GM23338 (cell line): ENCODE measurements at regions not wholly inside any gene's neighbourhood (a gene's known extent, or its start where the extent isn't known, plus 50 kb on each side); places are given as distances from the start of the nearest gene placed in this dataset.

Source experiments
- ATAC-seq: fragments of 200-7000 bp; cut with Tn5 transposase; 3 replicates; pipeline ENCODE4 v1.9.1; 2020
- DNase-seq: peaks from one replicate; pipeline ENCODE4 v3.0.0-alpha.2; 2015; ENCODE audit warnings: low spot score
- H2AFZ ChIP-seq: fragments of 200-600 bp; sonication (generic); 2 replicates; pipeline ENCODE4 v1.8.0; 2016; ENCODE audit warnings: antibody characterized with exemption, mild to moderate bottlenecking, moderate library complexity
- H3F3A ChIP-seq: fragments of 200-600 bp; sonication (generic); replicated peaks from 2 replicates; pipeline ENCODE4 v1.8.0; 2017; ENCODE audit warnings: antibody characterized with exemption, mixed run types, low read depth
- H3K27ac ChIP-seq: fragments of 200-600 bp; sonication (generic); 2 replicates; pipeline ENCODE4 v1.6.1; 2016; ENCODE audit warnings: low read depth
- H3K27me3 ChIP-seq: fragments of 200-600 bp; sonication (generic); 2 replicates; pipeline ENCODE4 v1.8.0; 2016; ENCODE audit warnings: mild to moderate bottlenecking, mixed run types, moderate library complexity; ENCODE audit not compliant: insufficient read depth
- H3K36me3 ChIP-seq: fragments of 200-600 bp; sonication (generic); 2 replicates; pipeline ENCODE4 v1.8.0; 2016; ENCODE audit warnings: mild to moderate bottlenecking; ENCODE audit not compliant: insufficient read depth
- H3K4me1 ChIP-seq: fragments of 200-600 bp; sonication (generic); 2 replicates; pipeline ENCODE4 v1.8.0; 2016; ENCODE audit warnings: mild to moderate bottlenecking, moderate library complexity; ENCODE audit not compliant: insufficient read depth
- H3K4me2 ChIP-seq: fragments of 200-600 bp; sonication (generic); 2 replicates; pipeline ENCODE4 v1.7.1; 2017; ENCODE audit warnings: mixed run types
- H3K4me3 ChIP-seq: fragments of 200-600 bp; sonication (generic); 2 replicates; pipeline ENCODE4 v1.6.1; 2016; ENCODE audit warnings: mixed run types
- H3K79me2 ChIP-seq: fragments of 200-600 bp; sonication (generic); replicated peaks from 2 replicates; pipeline ENCODE4 v1.8.0; 2017; ENCODE audit warnings: mild to moderate bottlenecking; ENCODE audit not compliant: insufficient read depth
- H3K9me2 ChIP-seq: fragments of 200-600 bp; sonication (generic); 2 replicates; pipeline ENCODE4 v1.8.0; 2017; ENCODE audit not compliant: insufficient read depth
- H4K20me1 ChIP-seq: fragments of 200-600 bp; sonication (generic); replicated peaks from 2 replicates; pipeline ENCODE4 v1.8.0; 2017; ENCODE audit warnings: mild to moderate bottlenecking; ENCODE audit not compliant: insufficient read depth
- H3K27ac Mint-ChIP-seq: 2 replicates; pipeline ENCODE4 v1.8.0; 2020; ENCODE audit warnings: inconsistent platforms, mild to moderate bottlenecking, moderate library complexity, mixed read lengths
- H3K27me3 Mint-ChIP-seq: 3 replicates; pipeline ENCODE4 v1.8.0; 2022; ENCODE audit warnings: low read depth, mild to moderate bottlenecking, moderate library complexity, mixed read lengths, inconsistent platforms; ENCODE audit not compliant: insufficient read depth, poor library complexity
- H3K36me3 Mint-ChIP-seq: 3 replicates; pipeline ENCODE4 v1.8.0; 2021; ENCODE audit warnings: low read depth, mild to moderate bottlenecking, inconsistent platforms, moderate library complexity, mixed read lengths
- H3K4me1 Mint-ChIP-seq: 3 replicates; pipeline ENCODE4 v1.8.0; 2020; ENCODE audit warnings: mild to moderate bottlenecking, inconsistent platforms, mixed read lengths
- H3K4me3 Mint-ChIP-seq: 3 replicates; pipeline ENCODE4 v1.8.0; 2021; ENCODE audit warnings: moderate library complexity, mild to moderate bottlenecking, inconsistent platforms, mixed read lengths
- H3K9me3 Mint-ChIP-seq: 3 replicates; pipeline ENCODE4 v1.8.0; 2020; ENCODE audit warnings: moderate library complexity, mild to moderate bottlenecking, inconsistent platforms, mixed read lengths
- REST ChIP-seq: IDR thresholded peaks from one replicate; pipeline ENCODE4 v1.6.1; 2018; ENCODE audit warnings: antibody characterized with exemption; ENCODE audit not compliant: unreplicated experiment
- STAT1 ChIP-seq: IDR thresholded peaks from one replicate; pipeline ENCODE4 v1.6.1; 2016; ENCODE audit warnings: antibody characterized with exemption; ENCODE audit not compliant: unreplicated experiment
- ZNF114 ChIP-seq: fragments of 250-450 bp; sonication (Bioruptor Pico); IDR thresholded peaks from 2 replicates; pipeline ENCODE4 v1.5.0; 2020; ENCODE audit warnings: mild to moderate bottlenecking, moderate library complexity
- ZNF462 ChIP-seq: fragments of 250-450 bp; sonication (Bioruptor Pico); IDR thresholded peaks from 2 replicates; pipeline ENCODE4 v1.5.0; 2020; ENCODE audit warnings: mild to moderate bottlenecking, moderate library complexity

GRCh38 chr11:104529906-104530305 lies 366.0 kb upstream of the PDGFD start (continued):
- TF ChIP-seq ZNF462 (no peak), REST (no peak), STAT1 (no peak), ZNF114 (CRISPR knock-in tag) (no peak)

DNA sequence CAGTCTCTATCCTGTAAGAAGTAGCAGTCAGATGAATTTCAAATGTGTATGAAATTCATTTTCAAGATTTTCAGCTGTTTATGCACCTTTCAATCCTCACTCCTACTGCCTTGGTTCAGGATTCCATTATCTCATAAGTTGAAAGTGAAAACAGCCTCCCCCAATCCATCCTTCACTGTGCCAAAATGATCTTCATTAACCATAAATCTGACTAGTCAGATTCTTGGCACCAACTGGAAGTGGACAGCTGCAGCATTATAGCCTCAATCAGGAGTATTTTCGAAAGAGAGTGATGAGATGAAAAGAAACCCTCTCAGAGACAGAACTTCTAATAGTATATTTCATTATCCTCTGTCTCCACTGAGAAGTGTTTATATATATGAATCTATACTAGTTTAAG lies 365.3 kb upstream of the PDGFD start:
- Histone ChIP-seq H3K27me3 (no peaks in the 10 kb centered on the region), H3F3A (no peaks in the 10 kb centered on the region), H2AFZ (no peak overlapping the region), H3K9me2 (no peaks in the 10 kb centered on the region), H4K20me1 (no peaks in the 10 kb centered on the region), H3K4me3 (no peak overlapping the region), H3K36me3 (no peaks in the 10 kb centered on the region), H3K4me2 (no peak overlapping the region), H3K79me2 (no peaks in the 10 kb centered on the region), H3K27ac (no peak overlapping the region), H3K4me1 (peaks cover 4% of the 10 kb centered on the region; the same call in 1 of the 2 replicates)
- no peak for TF ChIP-seq ZNF114 (CRISPR knock-in tag)
- no peak for TF ChIP-seq STAT1
- TF ChIP-seq ZNF462, result no peak
- H3K36me3 Mint-ChIP-seq, result no peaks in the 10 kb centered on the region
- H3K4me1 Mint-ChIP-seq, result peaks cover 10% of the 10 kb centered on the region
- H3K27ac Mint-ChIP-seq, result no peak overlapping the region
- H3K4me3 Mint-ChIP-seq, result no peak overlapping the region
- no peaks in the 10 kb centered on the region for H3K9me3 Mint-ChIP-seq
- ATAC-seq (no peak), DNase-seq (no peak)
- peaks cover 2% of the 10 kb centered on the region for H3K27me3 Mint-ChIP-seq
